NCI-H2107 treated with DMSO at 0.1 percent for 48 hours (cell line): ENCODE measurements at regions not wholly inside any gene's neighbourhood (a gene's known extent, or its start where the extent isn't known, plus 50 kb on each side); places are given as distances from the start of the nearest gene placed in this dataset.

Experiments used
- DNase-seq: peaks from one replicate; lab custom pipeline; 2025; ENCODE audit not compliant: unreplicated experiment; lab: John Stamatoyannopoulos, UW

GRCh38 chr21:17460094-17460493, 52.7 kb upstream of the CXADR start:
- peak; percentile 36 for DNase-seq

- no peak for DNase-seq
Observed at GRCh38 chr21:17461014-17461413, 51.8 kb upstream of the CXADR start.

GRCh38 chr21:17461582-17461981, 51.3 kb upstream of the CXADR start:
- DNase-seq = no peak

- no peak for DNase-seq
Observed at GRCh38 chr21:17462276-17462981, 50.4 kb upstream of the CXADR start.
